DND-41 (cell line): ENCODE measurements at regions not wholly inside any gene's neighbourhood (a gene's known extent, or its start where the extent isn't known, plus 50 kb on each side); places are given as distances from the start of the nearest gene placed in this dataset.

Source experiments
- ATAC-seq: fragments of 200-7000 bp; cut with Tn5 transposase; 3 replicates; pipeline ENCODE4 v1.9.1; 2021; ENCODE audit warnings: low read depth; ENCODE audit not compliant: insufficient read depth
- DNase-seq: peaks from one replicate; pipeline ENCODE4 v3.0.0-alpha.2; 2020
- H2AFZ ChIP-seq: 2 replicates; pipeline ENCODE4 v1.6.0; 2012; ENCODE audit warnings: low read depth, low read length
- H3K27ac ChIP-seq: 2 replicates; pipeline ENCODE4 v1.5.1; 2012; ENCODE audit warnings: low read length, inconsistent platforms
- H3K27me3 ChIP-seq: fragments of 200-600 bp; sonication (generic); 2 replicates; pipeline ENCODE4 v1.6.0; 2012; ENCODE audit warnings: low read length, mild to moderate bottlenecking, inconsistent platforms; ENCODE audit not compliant: insufficient read depth, poor library complexity
- H3K36me3 ChIP-seq: 2 replicates; pipeline ENCODE4 v1.5.1; 2012; ENCODE audit warnings: low read length, inconsistent platforms; ENCODE audit not compliant: insufficient read depth
- H3K4me1 ChIP-seq: 2 replicates; pipeline ENCODE4 v1.5.1; 2012; ENCODE audit warnings: mild to moderate bottlenecking, low read length; ENCODE audit not compliant: insufficient read depth
- H3K4me2 ChIP-seq: 2 replicates; pipeline ENCODE4 v1.6.0; 2012; ENCODE audit warnings: mild to moderate bottlenecking, moderate library complexity, low read length, inconsistent platforms; ENCODE audit not compliant: insufficient read depth
- H3K4me3 ChIP-seq, 2 experiments: fragments of 200-600 bp in 1 of 2; shearing (Covaris generic) in 1 of 2; 2 replicates each; pipeline ENCODE4 v1.5.1; 2012 to 2016; ENCODE audit warnings: inconsistent platforms in 2 of 2, low read length in 2 of 2, mild to moderate bottlenecking in 2 of 2, low read depth in 1 of 2, moderate library complexity in 1 of 2
- H3K79me2 ChIP-seq: 2 replicates; pipeline ENCODE4 v1.6.0; 2012; ENCODE audit warnings: low read length, inconsistent platforms; ENCODE audit not compliant: insufficient read depth
- H3K9ac ChIP-seq: 2 replicates; pipeline ENCODE4 v1.6.0; 2012; ENCODE audit warnings: low read depth, mild to moderate bottlenecking, inconsistent platforms, low read length, moderate library complexity
- H3K9me3 ChIP-seq: 2 replicates; pipeline ENCODE4 v1.5.1; 2012; ENCODE audit warnings: low read length, moderate library complexity, mild to moderate bottlenecking, inconsistent platforms; ENCODE audit not compliant: insufficient read depth, severe bottlenecking
- H4K20me1 ChIP-seq: 2 replicates; pipeline ENCODE4 v1.6.0; 2012; ENCODE audit warnings: low read length; ENCODE audit not compliant: insufficient read depth
- EZH2 ChIP-seq: IDR thresholded peaks from 3 replicates; pipeline ENCODE4 v1.6.1; 2012; ENCODE audit warnings: borderline replicate concordance, low read depth, mild to moderate bottlenecking, moderate library complexity, low read length, inconsistent platforms; ENCODE audit not compliant: severe bottlenecking
- TF ChIP-seq, protein P1 (sequence below): IDR thresholded peaks from 2 replicates; pipeline ENCODE4 v1.5.1; 2012; ENCODE audit warnings: borderline replicate concordance, low read length, moderate library complexity, mild to moderate bottlenecking; ENCODE audit not compliant: poor library complexity, severe bottlenecking; ENCODE audit errors: extremely low read depth

- ATAC-seq (no peak), DNase-seq (no peak)
- no peaks in the 10 kb centered on the region for H3K9me3 ChIP-seq
- no peak overlapping the region for H3K4me3 ChIP-seq
- no peaks in the 10 kb centered on the region for H3K79me2 ChIP-seq
- H2AFZ ChIP-seq, result no peak overlapping the region
- H3K4me1 ChIP-seq, result no peaks in the 10 kb centered on the region
- no peak overlapping the region for H3K27ac ChIP-seq
- no peak overlapping the region for H3K9ac ChIP-seq
- H4K20me1 ChIP-seq, result no peaks in the 10 kb centered on the region
- no peak overlapping the region for H3K4me2 ChIP-seq
- no peak for TF ChIP-seq EZH2
- TF ChIP-seq, protein P1, sequence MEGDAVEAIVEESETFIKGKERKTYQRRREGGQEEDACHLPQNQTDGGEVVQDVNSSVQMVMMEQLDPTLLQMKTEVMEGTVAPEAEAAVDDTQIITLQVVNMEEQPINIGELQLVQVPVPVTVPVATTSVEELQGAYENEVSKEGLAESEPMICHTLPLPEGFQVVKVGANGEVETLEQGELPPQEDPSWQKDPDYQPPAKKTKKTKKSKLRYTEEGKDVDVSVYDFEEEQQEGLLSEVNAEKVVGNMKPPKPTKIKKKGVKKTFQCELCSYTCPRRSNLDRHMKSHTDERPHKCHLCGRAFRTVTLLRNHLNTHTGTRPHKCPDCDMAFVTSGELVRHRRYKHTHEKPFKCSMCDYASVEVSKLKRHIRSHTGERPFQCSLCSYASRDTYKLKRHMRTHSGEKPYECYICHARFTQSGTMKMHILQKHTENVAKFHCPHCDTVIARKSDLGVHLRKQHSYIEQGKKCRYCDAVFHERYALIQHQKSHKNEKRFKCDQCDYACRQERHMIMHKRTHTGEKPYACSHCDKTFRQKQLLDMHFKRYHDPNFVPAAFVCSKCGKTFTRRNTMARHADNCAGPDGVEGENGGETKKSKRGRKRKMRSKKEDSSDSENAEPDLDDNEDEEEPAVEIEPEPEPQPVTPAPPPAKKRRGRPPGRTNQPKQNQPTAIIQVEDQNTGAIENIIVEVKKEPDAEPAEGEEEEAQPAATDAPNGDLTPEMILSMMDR, result no peak
- no peaks in the 10 kb centered on the region for H3K27me3 ChIP-seq
- no peaks in the 10 kb centered on the region for H3K36me3 ChIP-seq
These were observed 408.9 kb upstream of the FBXO33 start for GRCh38 chr14:39841088-39841487.

GRCh38 chr14:39827901-39828655 lies 395.8 kb upstream of the FBXO33 start:
- Histone ChIP-seq H3K4me3 (no peak overlapping the region), H3K36me3 (no peaks in the 10 kb centered on the region), H4K20me1 (no peaks in the 10 kb centered on the region), H3K9ac (no peak overlapping the region), H3K9me3 (no peaks in the 10 kb centered on the region), H3K79me2 (no peaks in the 10 kb centered on the region), H3K27me3 (no peaks in the 10 kb centered on the region), H3K4me1 (no peaks in the 10 kb centered on the region), H3K4me2 (no peak overlapping the region), H3K27ac (no peak overlapping the region), H2AFZ (no peak overlapping the region)
- DNase-seq (no peak), ATAC-seq (no peak)
- TF ChIP-seq, protein P1, result no peak
- no peak for TF ChIP-seq EZH2

GRCh38 chr14:39812532-39813320 lies 380.5 kb upstream of the FBXO33 start:
- no peak for TF ChIP-seq EZH2
- TF ChIP-seq, protein P1, result no peak
- DNase-seq, result no peak
- Histone ChIP-seq H3K4me1 (no peaks in the 10 kb centered on the region), H3K27ac (no peak overlapping the region), H3K79me2 (no peaks in the 10 kb centered on the region), H3K4me3 (no peak overlapping the region), H3K4me2 (no peak overlapping the region), H2AFZ (no peak overlapping the region), H3K9me3 (no peaks in the 10 kb centered on the region), H3K36me3 (no peaks in the 10 kb centered on the region), H4K20me1 (no peaks in the 10 kb centered on the region), H3K27me3 (no peaks in the 10 kb centered on the region), H3K9ac (no peak overlapping the region)
- no peak for ATAC-seq
